ENCODE measurements at regions not wholly inside any gene's neighbourhood (a gene's known extent, or its start where the extent isn't known, plus 50 kb on each side); places are given as distances from the start of the nearest gene placed in this dataset.

DNA sequence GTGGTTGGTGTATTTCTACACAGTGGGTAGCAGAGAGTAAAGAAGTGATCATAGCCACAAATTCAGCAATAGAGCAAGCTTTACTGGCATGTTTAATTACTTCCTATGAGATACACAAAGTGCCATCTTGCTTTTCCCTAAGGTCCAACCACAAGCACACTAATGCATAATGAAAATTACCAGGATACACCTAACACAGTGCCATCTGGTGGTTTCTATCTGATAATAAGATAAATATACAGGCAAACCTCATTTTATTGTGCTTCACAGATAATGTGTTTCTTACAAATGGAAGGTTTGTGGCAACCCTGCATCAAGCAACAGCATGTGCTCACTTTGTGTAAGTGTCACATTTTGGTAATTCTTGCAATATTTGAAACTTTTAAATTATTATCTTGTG lies 223.0 kb downstream of the NSUN3 start:
- TF ChIP-seq, protein P1, sequence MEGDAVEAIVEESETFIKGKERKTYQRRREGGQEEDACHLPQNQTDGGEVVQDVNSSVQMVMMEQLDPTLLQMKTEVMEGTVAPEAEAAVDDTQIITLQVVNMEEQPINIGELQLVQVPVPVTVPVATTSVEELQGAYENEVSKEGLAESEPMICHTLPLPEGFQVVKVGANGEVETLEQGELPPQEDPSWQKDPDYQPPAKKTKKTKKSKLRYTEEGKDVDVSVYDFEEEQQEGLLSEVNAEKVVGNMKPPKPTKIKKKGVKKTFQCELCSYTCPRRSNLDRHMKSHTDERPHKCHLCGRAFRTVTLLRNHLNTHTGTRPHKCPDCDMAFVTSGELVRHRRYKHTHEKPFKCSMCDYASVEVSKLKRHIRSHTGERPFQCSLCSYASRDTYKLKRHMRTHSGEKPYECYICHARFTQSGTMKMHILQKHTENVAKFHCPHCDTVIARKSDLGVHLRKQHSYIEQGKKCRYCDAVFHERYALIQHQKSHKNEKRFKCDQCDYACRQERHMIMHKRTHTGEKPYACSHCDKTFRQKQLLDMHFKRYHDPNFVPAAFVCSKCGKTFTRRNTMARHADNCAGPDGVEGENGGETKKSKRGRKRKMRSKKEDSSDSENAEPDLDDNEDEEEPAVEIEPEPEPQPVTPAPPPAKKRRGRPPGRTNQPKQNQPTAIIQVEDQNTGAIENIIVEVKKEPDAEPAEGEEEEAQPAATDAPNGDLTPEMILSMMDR (conservative IDR thresholded peaks at IDR 0.05) = peak; percentile 21
- TF ChIP-seq ZFX (IDR thresholded peaks at IDR 0.05) = no peak

Data from C4-2B (cell line).